NCI-H82 (cell line): ENCODE measurements at regions not wholly inside any gene's neighbourhood (a gene's known extent, or its start where the extent isn't known, plus 50 kb on each side); places are given as distances from the start of the nearest gene placed in this dataset.
"Not testable (repeated sequence)": the region's sequence is repeated elsewhere in the genome, so short reads cannot be mapped to it uniquely, and the experiment has no call there.

Experiments
- DNase-seq: peaks from one replicate; lab custom pipeline; 2025; lab: John Stamatoyannopoulos, UW

- DNase-seq: no peak
Observed at GRCh38 chrX:124717537-124717936, 371.2 kb downstream of the SH2D1A start.

GRCh38 chrX:124719060-124719459 is 372.7 kb downstream of the SH2D1A start:
- peak; percentile 29 for DNase-seq

GRCh38 chrX:124720532-124720931 is 374.2 kb downstream of the SH2D1A start:
- DNase-seq: no peak

GRCh38 chrX:124725502-124725901 is 379.1 kb downstream of the SH2D1A start:
- no peak for DNase-seq

GRCh38 chrX:124726292-124726691 is 379.9 kb downstream of the SH2D1A start:
- DNase-seq: no peak

- peak; percentile 21 for DNase-seq
Observed at GRCh38 chrX:124726881-124727280, 380.5 kb downstream of the SH2D1A start.

GRCh38 chrX:124736553-124737270 is 390.3 kb downstream of the SH2D1A start:
- DNase-seq: no peak

- no peak for DNase-seq
Observed at GRCh38 chrX:124737771-124738170, 391.4 kb downstream of the SH2D1A start.

GRCh38 chrX:124747295-124747694 is 400.9 kb downstream of the SH2D1A start:
- DNase-seq: no peak

- DNase-seq: no peak
Observed at GRCh38 chrX:124764354-124764753, 418.0 kb downstream of the SH2D1A start.

GRCh38 chrX:124769166-124769565 is 422.8 kb downstream of the SH2D1A start:
- no peak for DNase-seq

- no peak for DNase-seq
Observed at GRCh38 chrX:124771292-124771691, 424.9 kb downstream of the SH2D1A start.

GRCh38 chrX:124788253-124788652 is 441.9 kb downstream of the SH2D1A start:
- DNase-seq: not testable (repeated sequence)

- DNase-seq: not testable (repeated sequence)
Observed at GRCh38 chrX:124789874-124790273, 443.5 kb downstream of the SH2D1A start.

- no peak for DNase-seq
Observed at GRCh38 chrX:124791492-124792095, 445.2 kb downstream of the SH2D1A start.

GRCh38 chrX:124796989-124797388 is 450.6 kb downstream of the SH2D1A start:
- DNase-seq: no peak

GRCh38 chrX:124804962-124805361 is 458.6 kb downstream of the SH2D1A start:
- no peak for DNase-seq

- DNase-seq: no peak
Observed at GRCh38 chrX:124805486-124805885, 459.1 kb downstream of the SH2D1A start.

GRCh38 chrX:124814106-124814505 is 467.7 kb downstream of the SH2D1A start:
- DNase-seq: no peak

- DNase-seq: no peak
Observed at GRCh38 chrX:124818033-124818432, 471.7 kb downstream of the SH2D1A start.

- no peak for DNase-seq
Observed at GRCh38 chrX:124818764-124819163, 472.4 kb downstream of the SH2D1A start.

- DNase-seq: no peak
Observed at GRCh38 chrX:124820738-124821137, 474.4 kb downstream of the SH2D1A start.

- no peak for DNase-seq
Observed at GRCh38 chrX:124827258-124827845, 481.0 kb downstream of the SH2D1A start.
